HG03025 (cell line): ENCODE measurements at regions not wholly inside any gene's neighbourhood (a gene's known extent, or its start where the extent isn't known, plus 50 kb on each side); places are given as distances from the start of the nearest gene placed in this dataset.

Experiments used
- ATAC-seq: cut with Tn5 transposase; IDR thresholded peaks from one replicate; pipeline ENCODE4 v1.9.1; 2021; ENCODE audit warnings: mild to moderate bottlenecking, moderate library complexity; ENCODE audit not compliant: unreplicated experiment, low FRiP score

- ATAC-seq, result no peak
Observed at GRCh38 chr14:84674636-84675035, 855.3 kb upstream of the FLRT2 start.

- no peak for ATAC-seq
Observed at GRCh38 chr14:84686550-84686949, 843.4 kb upstream of the FLRT2 start.

GRCh38 chr14:84688297-84689025, 841.5 kb upstream of the FLRT2 start:
- ATAC-seq, result no peak

GRCh38 chr14:84694161-84694560, 835.8 kb upstream of the FLRT2 start:
- ATAC-seq, result no peak

- no peak for ATAC-seq
Observed at GRCh38 chr14:84704601-84705000, 825.3 kb upstream of the FLRT2 start.

GRCh38 chr14:84707830-84708229, 822.1 kb upstream of the FLRT2 start:
- ATAC-seq, result no peak

GRCh38 chr14:84708865-84709264, 821.1 kb upstream of the FLRT2 start:
- ATAC-seq, result no peak

- no peak for ATAC-seq
Observed at GRCh38 chr14:84726471-84726870, 803.5 kb upstream of the FLRT2 start.

- no peak for ATAC-seq
Observed at GRCh38 chr14:84749191-84749955, 780.6 kb upstream of the FLRT2 start.

GRCh38 chr14:84750284-84750683, 779.7 kb upstream of the FLRT2 start:
- no peak for ATAC-seq

GRCh38 chr14:84750763-84751554, 779.0 kb upstream of the FLRT2 start:
- no peak for ATAC-seq

GRCh38 chr14:84751745-84752144, 778.2 kb upstream of the FLRT2 start:
- no peak for ATAC-seq

- no peak for ATAC-seq
Observed at GRCh38 chr14:84760489-84761126, 769.3 kb upstream of the FLRT2 start.

- no peak for ATAC-seq
Observed at GRCh38 chr14:84767434-84767833, 762.5 kb upstream of the FLRT2 start.

- no peak for ATAC-seq
Observed at GRCh38 chr14:84770030-84770429, 759.9 kb upstream of the FLRT2 start.

GRCh38 chr14:84777356-84777755, 752.6 kb upstream of the FLRT2 start:
- no peak for ATAC-seq

- no peak for ATAC-seq
Observed at GRCh38 chr14:84782902-84783301, 747.0 kb upstream of the FLRT2 start.

GRCh38 chr14:84783511-84783910, 746.4 kb upstream of the FLRT2 start:
- no peak for ATAC-seq

- no peak for ATAC-seq
Observed at GRCh38 chr14:84785996-84786395, 743.9 kb upstream of the FLRT2 start.

- no peak for ATAC-seq
Observed at GRCh38 chr14:84789012-84789411, 740.9 kb upstream of the FLRT2 start.
